H9 (cell line): ENCODE measurements at regions not wholly inside any gene's neighbourhood (a gene's known extent, or its start where the extent isn't known, plus 50 kb on each side); places are given as distances from the start of the nearest gene placed in this dataset.

Experiments used
- DNase-seq: peaks from one replicate; pipeline ENCODE4 v3.0.0-alpha.2; 2017
- H2AFZ ChIP-seq: one replicate; pipeline ENCODE4 v1.6.1; 2013; ENCODE audit warnings: mild to moderate bottlenecking, low read length, control low read depth, moderate library complexity
- H2AK5ac ChIP-seq: 2 replicates; pipeline ENCODE4 v1.6.1; 2013; ENCODE audit warnings: low read length, control low read depth, mixed read lengths; ENCODE audit not compliant: insufficient read length
- H2BK120ac ChIP-seq: one replicate; pipeline ENCODE4 v1.6.1; 2013; ENCODE audit warnings: low read depth, mild to moderate bottlenecking, low read length, control low read depth, inconsistent platforms; ENCODE audit not compliant: poor library complexity, severe bottlenecking
- H2BK12ac ChIP-seq: 2 replicates; pipeline ENCODE4 v1.6.1; 2013; ENCODE audit warnings: low read length, control low read depth, mixed read lengths, low read depth; ENCODE audit not compliant: insufficient read length
- H2BK15ac ChIP-seq: 2 replicates; pipeline ENCODE4 v1.6.1; 2013; ENCODE audit warnings: low read depth, low read length, control low read depth
- H2BK20ac ChIP-seq: one replicate; pipeline ENCODE4 v1.6.1; 2013; ENCODE audit warnings: low read depth, mild to moderate bottlenecking, low read length, control low read depth, inconsistent platforms; ENCODE audit not compliant: poor library complexity, severe bottlenecking
- H2BK5ac ChIP-seq: 2 replicates; pipeline ENCODE4 v1.6.1; 2013; ENCODE audit warnings: low read length, control low read depth, mixed read lengths; ENCODE audit not compliant: insufficient read length
- H3K14ac ChIP-seq: 2 replicates; pipeline ENCODE4 v1.6.1; 2013; ENCODE audit warnings: low read length, control low read depth; ENCODE audit not compliant: insufficient read depth
- H3K18ac ChIP-seq: 2 replicates; pipeline ENCODE4 v1.6.1; 2013; ENCODE audit warnings: low read depth, mild to moderate bottlenecking, mixed read lengths, low read length, control low read depth; ENCODE audit not compliant: insufficient read length
- H3K23ac ChIP-seq: 2 replicates; pipeline ENCODE4 v1.6.1; 2013; ENCODE audit warnings: low read length, control low read depth, mixed read lengths, low read depth; ENCODE audit not compliant: insufficient read length
- H3K23me2 ChIP-seq: 2 replicates; pipeline ENCODE4 v1.6.1; 2013; ENCODE audit warnings: low read depth, mild to moderate bottlenecking, mixed read lengths, low read length, control low read depth; ENCODE audit not compliant: insufficient read length, poor library complexity, severe bottlenecking
- H3K27ac ChIP-seq: 2 replicates; pipeline ENCODE4 v1.5.1; 2013; ENCODE audit warnings: low read length, control low read depth, mixed read lengths, low read depth; ENCODE audit not compliant: insufficient read length
- H3K27me3 ChIP-seq: 2 replicates; pipeline ENCODE4 v1.6.1; 2013; ENCODE audit warnings: low read length, control low read depth, inconsistent platforms; ENCODE audit not compliant: insufficient read depth
- H3K4ac ChIP-seq: 2 replicates; pipeline ENCODE4 v1.6.1; 2013; ENCODE audit warnings: low read depth, mild to moderate bottlenecking, control low read depth, inconsistent platforms, low read length, moderate library complexity
- H3K4me1 ChIP-seq: 2 replicates; pipeline ENCODE4 v1.6.1; 2013; ENCODE audit warnings: low read length, control low read depth, inconsistent platforms; ENCODE audit not compliant: insufficient read depth
- H3K4me2 ChIP-seq: 2 replicates; pipeline ENCODE4 v1.6.1; 2013; ENCODE audit warnings: low read length, control low read depth, mixed read lengths; ENCODE audit not compliant: insufficient read length, insufficient read depth
- H3K56ac ChIP-seq: 2 replicates; pipeline ENCODE4 v1.6.1; 2013; ENCODE audit warnings: low read depth, mild to moderate bottlenecking, mixed read lengths, low read length, control low read depth; ENCODE audit not compliant: insufficient read length
- H3K79me1 ChIP-seq: 2 replicates; pipeline ENCODE4 v1.6.1; 2013; ENCODE audit warnings: low read depth, mild to moderate bottlenecking, moderate library complexity, low read length, control low read depth, inconsistent platforms; ENCODE audit not compliant: insufficient read depth, poor library complexity, severe bottlenecking
- H3K79me2 ChIP-seq: 2 replicates; pipeline ENCODE4 v1.6.1; 2013; ENCODE audit warnings: low read length, control low read depth, inconsistent platforms; ENCODE audit not compliant: insufficient read depth
- H3K9ac ChIP-seq: 2 replicates; pipeline ENCODE4 v1.6.1; 2013; ENCODE audit warnings: low read length, control low read depth, mixed read lengths; ENCODE audit not compliant: insufficient read length; ENCODE audit errors: extremely low read depth
- H3K9me3 ChIP-seq: one replicate; pipeline ENCODE4 v1.6.1; 2013; ENCODE audit warnings: low read depth, low read length, inconsistent platforms; ENCODE audit not compliant: control insufficient read depth
- H3T11ph ChIP-seq: one replicate; pipeline ENCODE4 v1.6.1; 2013; ENCODE audit warnings: mild to moderate bottlenecking, low read length, control low read depth, inconsistent platforms
- H4K20me1 ChIP-seq: one replicate; pipeline ENCODE4 v1.6.1; 2013; ENCODE audit not compliant: control insufficient read depth, insufficient read length, insufficient read depth
- H4K5ac ChIP-seq: 2 replicates; pipeline ENCODE4 v1.6.1; 2013; ENCODE audit warnings: low read depth, mild to moderate bottlenecking, mixed read lengths, low read length, control low read depth; ENCODE audit not compliant: insufficient read length
- H4K8ac ChIP-seq: replicated peaks from 2 replicates; pipeline ENCODE4 v1.6.1; 2013; ENCODE audit warnings: low read length, control low read depth, mixed read lengths, low read depth; ENCODE audit not compliant: insufficient read length
- H4K91ac ChIP-seq: 2 replicates; pipeline ENCODE4 v1.6.1; 2013; ENCODE audit warnings: low read depth, mild to moderate bottlenecking, moderate library complexity, mixed read lengths, low read length, control low read depth; ENCODE audit not compliant: insufficient read length
- H3K27ac Mint-ChIP-seq, 3 experiments: 2 replicates in 2 of 3; 3 replicates in 1 of 3; pipeline ENCODE4 v1.8.0; 2020 to 2021; ENCODE audit warnings: mixed read lengths in 3 of 3, mild to moderate bottlenecking in 1 of 3, moderate library complexity in 1 of 3
- H3K27me3 Mint-ChIP-seq: 2 replicates; pipeline ENCODE4 v1.8.0; 2021; ENCODE audit warnings: low read depth, mild to moderate bottlenecking, moderate library complexity, mixed read lengths
- H3K36me3 Mint-ChIP-seq, 3 experiments: 2 replicates in 2 of 3; 3 replicates in 1 of 3; pipeline ENCODE4 v1.8.0; 2020 to 2021; ENCODE audit warnings: low read depth in 3 of 3, mixed read lengths in 3 of 3; ENCODE audit not compliant: insufficient read depth in 1 of 3
- H3K4me1 Mint-ChIP-seq, 2 experiments: 2 replicates each; pipeline ENCODE4 v1.8.0; 2020; ENCODE audit warnings: mixed read lengths in 2 of 2
- H3K4me3 Mint-ChIP-seq, 2 experiments: 2 replicates in 1 of 2; 3 replicates in 1 of 2; pipeline ENCODE4 v1.8.0; 2020 to 2021; ENCODE audit warnings: mild to moderate bottlenecking in 2 of 2, mixed read lengths in 2 of 2, moderate library complexity in 1 of 2
- H3K9me3 Mint-ChIP-seq, 2 experiments: 2 replicates in 1 of 2; 3 replicates in 1 of 2; pipeline ENCODE4 v1.8.0; 2020; ENCODE audit warnings: mild to moderate bottlenecking in 2 of 2, mixed read lengths in 2 of 2, moderate library complexity in 1 of 2
- WGBS: extraction: QIAGEN DNeasy Blood & Tissue Kit; methylation state at CpG from one replicate; pipeline ENCODE4 v1.1.7; 2013; ENCODE audit warnings: missing lambda C conversion rate, low lambda C conversion rate, mixed read lengths; ENCODE audit not compliant: insufficient read length; ENCODE audit errors: extremely low coverage; 5-methylcytosine and 5-hydroxymethylcytosine counted together
- TF ChIP-seq, protein P1 (sequence below): fragments of 200-600 bp; sonication (generic); conservative IDR thresholded peaks from 3 replicates; pipeline ENCODE4 v1.8.0; 2021; ENCODE audit warnings: antibody characterized with exemption, mild to moderate bottlenecking

- Mint-ChIP-seq H3K27ac (peak overlapping the region in 1 of 3 experiments; percentile 83; a peak in 2 of 7 replicates), H3K9me3 (peaks cover 0 to 2% of the 10 kb centered on the region in 2 experiments; a peak in 1 of 5 replicates), H3K27me3 (peaks cover 2% of the 10 kb centered on the region; the same call in 1 of the 2 replicates), H3K4me1 (peaks cover 17 to 21% of the 10 kb centered on the region in 2 experiments), H3K4me3 (no peak overlapping the region), H3K36me3 (no peaks in the 10 kb centered on the region; a peak in 2 of 7 replicates)
- Histone ChIP-seq H3K18ac (no peak overlapping the region), H4K20me1 (no peaks in the 10 kb centered on the region), H3K23me2 (no peaks in the 10 kb centered on the region), H2BK20ac (no peak overlapping the region), H4K8ac (no peak overlapping the region), H3K27me3 (no peaks in the 10 kb centered on the region), H4K91ac (no peak overlapping the region), H2BK12ac (no peak overlapping the region), H3K23ac (no peak overlapping the region), H3K14ac (no peak overlapping the region), H3K4ac (no peak overlapping the region), H2BK5ac (no peak overlapping the region), H3K27ac (no peak overlapping the region), H4K5ac (no peak overlapping the region), H2AFZ (no peak overlapping the region), H2BK15ac (no peak overlapping the region), H3K4me1 (peaks cover 2% of the 10 kb centered on the region; the same call in 1 of the 2 replicates), H3K4me2 (no peak overlapping the region), H2BK120ac (no peak overlapping the region), H3K9ac (no peak overlapping the region), H3K9me3 (no peaks in the 10 kb centered on the region), H3K56ac (no peak overlapping the region), H2AK5ac (no peak overlapping the region), H3K79me1 (no peaks in the 10 kb centered on the region), H3K79me2 (no peaks in the 10 kb centered on the region), H3T11ph (no peak overlapping the region)
- no CpG with 5 or more reads among the region's 12 CpGs for WGBS
- TF ChIP-seq, protein P1, sequence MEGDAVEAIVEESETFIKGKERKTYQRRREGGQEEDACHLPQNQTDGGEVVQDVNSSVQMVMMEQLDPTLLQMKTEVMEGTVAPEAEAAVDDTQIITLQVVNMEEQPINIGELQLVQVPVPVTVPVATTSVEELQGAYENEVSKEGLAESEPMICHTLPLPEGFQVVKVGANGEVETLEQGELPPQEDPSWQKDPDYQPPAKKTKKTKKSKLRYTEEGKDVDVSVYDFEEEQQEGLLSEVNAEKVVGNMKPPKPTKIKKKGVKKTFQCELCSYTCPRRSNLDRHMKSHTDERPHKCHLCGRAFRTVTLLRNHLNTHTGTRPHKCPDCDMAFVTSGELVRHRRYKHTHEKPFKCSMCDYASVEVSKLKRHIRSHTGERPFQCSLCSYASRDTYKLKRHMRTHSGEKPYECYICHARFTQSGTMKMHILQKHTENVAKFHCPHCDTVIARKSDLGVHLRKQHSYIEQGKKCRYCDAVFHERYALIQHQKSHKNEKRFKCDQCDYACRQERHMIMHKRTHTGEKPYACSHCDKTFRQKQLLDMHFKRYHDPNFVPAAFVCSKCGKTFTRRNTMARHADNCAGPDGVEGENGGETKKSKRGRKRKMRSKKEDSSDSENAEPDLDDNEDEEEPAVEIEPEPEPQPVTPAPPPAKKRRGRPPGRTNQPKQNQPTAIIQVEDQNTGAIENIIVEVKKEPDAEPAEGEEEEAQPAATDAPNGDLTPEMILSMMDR, result no peak
- no peak for DNase-seq
Observed at GRCh38 chr6:168823397-168824212, 382.6 kb downstream of the SMOC2 start.
